ENCODE measurements at regions not wholly inside any gene's neighbourhood (a gene's known extent, or its start where the extent isn't known, plus 50 kb on each side); places are given as distances from the start of the nearest gene placed in this dataset.

- BruUV-seq (replicated peaks) = no TSS peak
- H3K36me3 ChIP-seq (ENCODE audit: insufficient read depth, low read length) = no peaks in the 10 kb centered on the region
- H2AFZ ChIP-seq (ENCODE audit: low read length) = no peak overlapping the region
- no peak for DNase-seq (ENCODE audit: low spot score)
- no peaks in the 10 kb centered on the region for H3K79me2 ChIP-seq (ENCODE audit: insufficient read depth, low read depth, low read length)
- no peaks in the 10 kb centered on the region for H3K9me3 ChIP-seq (ENCODE audit: low read length)
- TF ChIP-seq CTCF (conservative IDR thresholded peaks at IDR 0.05; ENCODE audit: low read length) (no peak), EZH2phosphoT487 (IDR thresholded peaks at IDR 0.05; ENCODE audit: borderline replicate concordance, low read depth, low read length) (no peak)
- H3K9me2 ChIP-seq (ENCODE audit: insufficient read depth, low read length) = no peaks in the 10 kb centered on the region
- no peaks in the 10 kb centered on the region for H4K20me1 ChIP-seq (ENCODE audit: insufficient read depth, low read length)
- ChIA-PET CTCF (ENCODE audit: unreplicated experiment) (no interaction called here), POLR2A (no interaction called here)
- H3K4me2 ChIP-seq (ENCODE audit: low read length) = no peak overlapping the region
- intact Hi-C loops (cut with micrococcal nuclease; ENCODE audit: unreplicated experiment) = no loop called here
- no peak overlapping the region for H3K27ac ChIP-seq (ENCODE audit: low read depth, low read length, poor library complexity, severe bottlenecking)
- no peaks in the 10 kb centered on the region for H3K4me1 ChIP-seq (ENCODE audit: insufficient read depth, low read length, poor library complexity, severe bottlenecking)
- no peak overlapping the region for H3K4me3 ChIP-seq (ENCODE audit: low read depth, low read length, poor library complexity, severe bottlenecking)
These were observed 360.4 kb downstream of the KLF5 start for GRCh38 chr13:73419186-73419585.

- DNase-seq (ENCODE audit: low spot score) = peak; percentile 2
- TF ChIP-seq EZH2phosphoT487 (IDR thresholded peaks at IDR 0.05; ENCODE audit: borderline replicate concordance, low read depth, low read length) (no peak), CTCF (conservative IDR thresholded peaks at IDR 0.05; ENCODE audit: low read length) (peak; percentile 55)
- Histone ChIP-seq H3K79me2 (ENCODE audit: insufficient read depth, low read depth, low read length) (no peaks in the 10 kb centered on the region), H4K20me1 (ENCODE audit: insufficient read depth, low read length) (no peaks in the 10 kb centered on the region), H2AFZ (ENCODE audit: low read length) (no peak overlapping the region), H3K9me2 (ENCODE audit: insufficient read depth, low read length) (no peaks in the 10 kb centered on the region), H3K9me3 (ENCODE audit: low read length) (no peaks in the 10 kb centered on the region), H3K27ac (ENCODE audit: low read depth, low read length, poor library complexity, severe bottlenecking) (no peak overlapping the region), H3K4me1 (ENCODE audit: insufficient read depth, low read length, poor library complexity, severe bottlenecking) (no peaks in the 10 kb centered on the region), H3K36me3 (ENCODE audit: insufficient read depth, low read length) (no peaks in the 10 kb centered on the region), H3K4me3 (ENCODE audit: low read depth, low read length, poor library complexity, severe bottlenecking) (no peak overlapping the region), H3K4me2 (ENCODE audit: low read length) (no peak overlapping the region)
- POLR2A ChIA-PET = interaction anchor here (1.2 kb wide), 1 partner anchor 13 kb away, joined by 5 read pairs; no protein-coding TSS in a partner anchor
- CTCF ChIA-PET (ENCODE audit: unreplicated experiment) = no interaction called here
- no TSS peak for BruUV-seq (replicated peaks)
- intact Hi-C loops (cut with micrococcal nuclease; ENCODE audit: unreplicated experiment) = no loop called here
These were observed 358.3 kb downstream of the KLF5 start for GRCh38 chr13:73417012-73417615.

- Histone ChIP-seq H3K4me3 (ENCODE audit: low read depth, low read length, poor library complexity, severe bottlenecking) (no peak overlapping the region), H3K9me2 (ENCODE audit: insufficient read depth, low read length) (no peaks in the 10 kb centered on the region), H3K4me2 (ENCODE audit: low read length) (no peak overlapping the region), H2AFZ (ENCODE audit: low read length) (no peak overlapping the region), H3K4me1 (ENCODE audit: insufficient read depth, low read length, poor library complexity, severe bottlenecking) (no peaks in the 10 kb centered on the region), H3K9me3 (ENCODE audit: low read length) (no peaks in the 10 kb centered on the region), H3K36me3 (ENCODE audit: insufficient read depth, low read length) (no peaks in the 10 kb centered on the region), H3K79me2 (ENCODE audit: insufficient read depth, low read depth, low read length) (no peaks in the 10 kb centered on the region), H3K27ac (ENCODE audit: low read depth, low read length, poor library complexity, severe bottlenecking) (no peak overlapping the region), H4K20me1 (ENCODE audit: insufficient read depth, low read length) (no peaks in the 10 kb centered on the region)
- POLR2A ChIA-PET = interaction anchor here (1.2 to 2.2 kb wide), 2 partner anchors 12 to 21 kb away, joined by 5 read pairs; no protein-coding TSS in a partner anchor
- CTCF ChIA-PET (ENCODE audit: unreplicated experiment) = no interaction called here
- intact Hi-C loops (cut with micrococcal nuclease; ENCODE audit: unreplicated experiment) = no loop called here
- no peak for TF ChIP-seq CTCF (conservative IDR thresholded peaks at IDR 0.05; ENCODE audit: low read length)
- no peak for TF ChIP-seq EZH2phosphoT487 (IDR thresholded peaks at IDR 0.05; ENCODE audit: borderline replicate concordance, low read depth, low read length)
- no peak for DNase-seq (ENCODE audit: low spot score)
- BruUV-seq (replicated peaks) = no TSS peak
These were observed 357.3 kb downstream of the KLF5 start for GRCh38 chr13:73416093-73416492.
